ENCODE measurements at regions not wholly inside any gene's neighbourhood (a gene's known extent, or its start where the extent isn't known, plus 50 kb on each side); places are given as distances from the start of the nearest gene placed in this dataset.
A peak's percentile ranks its signal among the peaks of the same experiment; 100 is the strongest.

- no peak for DNase-seq (ENCODE audit: low read depth, low spot score)
Measured at GRCh38 chr3:76886761-76887500, 153.0 kb upstream of the ROBO2 start.

DNA sequence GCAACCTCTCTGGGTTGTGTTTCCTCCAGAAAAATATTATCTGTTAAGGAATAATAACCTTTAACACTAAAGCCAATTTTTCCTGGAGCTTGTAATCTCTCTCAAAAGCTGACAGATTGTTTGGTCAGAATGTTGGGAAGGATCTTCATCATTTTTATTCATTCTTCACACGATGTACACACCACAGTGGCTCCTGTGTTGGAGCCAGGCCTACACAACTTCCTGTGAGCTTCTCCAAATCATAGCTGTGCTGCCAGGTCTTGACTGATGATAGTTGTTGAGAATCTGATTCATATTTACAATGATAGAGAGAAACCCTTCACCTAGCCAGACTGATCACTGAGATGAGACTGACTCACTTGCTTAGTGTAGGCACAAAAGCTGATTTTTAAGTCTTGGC lies 151.0 kb upstream of the ROBO2 start:
- DNase-seq (ENCODE audit: low read depth, low spot score), result no peak

GRCh38 chr3:76889911-76890310 lies 150.0 kb upstream of the ROBO2 start:
- DNase-seq (ENCODE audit: low read depth, low spot score), result no peak

- no peak for DNase-seq (ENCODE audit: low read depth, low spot score)
Measured at GRCh38 chr3:76897076-76897475, 142.8 kb upstream of the ROBO2 start.

- no peak for DNase-seq (ENCODE audit: low read depth, low spot score)
Measured at GRCh38 chr3:76900596-76900995, 139.3 kb upstream of the ROBO2 start.

DNA sequence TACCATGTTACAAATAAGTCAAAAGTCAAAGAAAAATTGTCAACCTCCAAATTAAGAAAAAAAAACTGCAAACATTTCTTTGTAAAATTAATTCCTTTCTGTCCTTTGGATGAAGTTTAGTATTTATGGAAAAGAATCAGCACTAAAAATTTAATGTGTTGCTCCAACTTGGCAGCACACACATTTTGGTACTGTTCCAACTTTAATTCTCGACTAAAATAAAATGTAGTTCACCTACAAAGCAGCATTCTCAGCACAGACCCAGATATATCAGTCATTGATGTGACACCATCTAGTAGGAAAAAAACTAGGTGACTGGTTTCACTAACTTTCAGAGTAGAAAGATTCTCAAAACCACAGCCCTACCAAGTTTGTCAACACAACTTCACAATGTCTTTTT lies 131.7 kb upstream of the ROBO2 start:
- DNase-seq (ENCODE audit: low read depth, low spot score), result no peak

DNA sequence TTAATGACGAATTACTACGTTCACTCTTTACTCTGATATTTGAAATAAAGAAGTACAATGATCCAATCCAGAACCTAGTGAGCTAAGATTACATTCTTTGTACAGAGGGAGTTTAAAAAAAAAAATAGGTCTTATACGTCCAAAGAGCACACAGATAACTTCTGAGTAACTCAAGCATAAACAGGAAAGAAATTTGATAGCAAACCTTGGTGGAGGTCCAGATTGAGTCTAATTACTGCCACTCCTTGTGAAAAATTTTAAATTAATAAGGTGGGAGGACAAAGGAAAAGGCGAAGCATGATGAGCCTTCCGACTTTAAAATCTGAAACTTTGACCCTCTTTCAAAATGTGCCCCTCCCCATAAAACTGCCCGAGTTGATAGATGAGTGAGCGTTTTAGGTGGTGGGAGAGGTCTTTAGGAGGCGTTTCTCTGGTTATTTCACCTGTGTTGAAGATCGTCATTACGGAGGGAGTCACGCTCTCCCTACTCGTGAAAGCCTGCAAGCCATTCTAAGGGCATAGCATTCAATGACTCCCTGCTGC lies 127.0 kb upstream of the ROBO2 start:
- no peak for DNase-seq (ENCODE audit: low read depth, low spot score)

DNA sequence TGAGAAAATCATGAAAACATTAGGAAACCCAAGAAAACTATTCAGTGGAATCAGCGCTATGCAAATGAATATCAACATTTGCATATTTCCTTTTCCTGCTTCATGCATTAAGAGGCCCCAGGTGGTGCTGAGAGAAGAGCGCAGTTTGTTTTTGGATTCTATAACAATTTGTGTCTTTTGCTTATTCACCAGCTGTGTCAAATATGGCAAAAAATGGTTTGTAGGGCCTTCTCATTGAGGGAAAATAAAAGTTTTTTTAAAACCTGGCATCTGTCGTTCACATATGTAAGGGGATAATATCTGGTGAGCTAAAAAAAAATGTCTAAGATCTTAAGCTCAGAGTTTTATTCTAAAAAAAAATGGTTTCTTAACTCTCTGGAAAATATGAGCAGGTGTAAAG lies 122.5 kb upstream of the ROBO2 start:
- no peak for DNase-seq (ENCODE audit: low read depth, low spot score)

DNA sequence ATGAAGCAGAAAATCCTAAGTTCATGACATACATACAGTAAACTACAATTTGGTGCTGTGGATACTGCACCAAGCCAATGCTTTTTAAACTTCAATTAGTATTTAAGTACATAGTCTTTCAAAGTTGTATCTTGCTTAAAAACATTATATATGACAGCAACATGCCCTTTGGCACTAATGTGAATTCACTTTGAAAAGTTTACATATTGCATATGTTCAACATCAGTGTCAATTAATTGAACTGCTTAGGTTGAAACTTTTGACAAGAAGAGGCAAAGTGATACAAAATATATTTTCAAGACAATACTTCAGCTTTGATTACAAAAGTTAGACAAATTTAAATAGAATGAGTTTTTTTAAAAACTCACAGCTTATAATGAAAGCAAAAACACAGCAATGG lies 119.4 kb upstream of the ROBO2 start:
- DNase-seq (ENCODE audit: low read depth, low spot score), result no peak

GRCh38 chr3:76923485-76923884 lies 116.4 kb upstream of the ROBO2 start:
- no peak for DNase-seq (ENCODE audit: low read depth, low spot score)

DNA sequence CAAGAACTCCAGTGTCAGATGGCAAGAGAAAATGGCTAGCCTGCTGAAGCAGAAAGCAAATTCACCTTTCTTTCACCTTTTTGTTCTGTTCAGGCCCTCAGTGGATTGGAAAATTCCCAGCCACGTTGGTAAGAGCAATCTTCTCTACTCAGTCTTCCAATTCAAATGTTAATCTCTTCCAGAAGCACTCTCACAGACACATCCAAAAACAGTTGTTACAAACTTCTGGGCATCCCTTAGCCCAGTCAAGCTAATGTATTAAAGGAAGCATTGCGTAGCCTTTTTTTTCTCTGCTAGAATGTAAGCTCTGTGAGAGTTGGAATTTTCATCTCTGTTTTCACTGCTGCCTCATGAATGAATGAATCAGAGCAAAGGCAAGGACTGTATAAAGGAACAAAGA lies 109.2 kb upstream of the ROBO2 start:
- no peak for DNase-seq (ENCODE audit: low read depth, low spot score)

DNA sequence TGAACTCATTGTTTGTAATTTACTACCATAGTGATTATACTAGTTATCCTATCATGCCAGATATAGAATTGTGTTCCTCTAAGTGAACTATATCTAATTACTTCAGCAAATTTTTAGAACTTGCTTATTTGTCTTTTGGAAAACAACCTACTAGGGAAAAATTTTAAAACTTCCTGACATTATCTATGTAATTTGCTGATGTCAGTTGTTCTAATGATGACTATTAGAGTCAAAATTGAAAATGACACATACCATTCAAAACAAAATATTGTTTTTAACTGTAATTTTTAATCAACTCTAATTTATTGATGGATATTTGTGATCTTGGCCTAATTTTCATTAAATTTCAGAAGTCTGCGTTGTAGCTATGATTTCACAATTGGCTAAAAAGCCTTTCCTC lies 106.7 kb upstream of the ROBO2 start:
- DNase-seq (ENCODE audit: low read depth, low spot score), result no peak

DNA sequence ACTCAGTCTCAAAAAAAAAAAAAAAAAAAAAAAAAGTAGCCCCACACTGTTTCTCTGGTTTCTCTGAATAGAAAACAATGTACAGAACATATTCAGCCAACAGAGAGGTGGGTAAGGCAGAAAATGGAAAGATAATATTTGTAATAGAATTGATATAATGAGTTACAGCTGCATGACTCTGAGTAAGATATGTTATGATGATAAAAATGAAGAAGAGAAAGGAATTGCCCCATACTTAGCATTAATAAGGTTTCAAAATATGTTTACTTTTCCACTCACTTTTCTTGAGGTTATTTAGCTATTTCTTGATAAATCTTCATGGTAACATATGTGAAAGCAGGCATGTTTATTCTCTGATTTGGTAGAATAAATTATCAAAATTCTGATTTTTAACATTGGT lies 100.9 kb upstream of the ROBO2 start:
- no peak for DNase-seq (ENCODE audit: low read depth, low spot score)

DNA sequence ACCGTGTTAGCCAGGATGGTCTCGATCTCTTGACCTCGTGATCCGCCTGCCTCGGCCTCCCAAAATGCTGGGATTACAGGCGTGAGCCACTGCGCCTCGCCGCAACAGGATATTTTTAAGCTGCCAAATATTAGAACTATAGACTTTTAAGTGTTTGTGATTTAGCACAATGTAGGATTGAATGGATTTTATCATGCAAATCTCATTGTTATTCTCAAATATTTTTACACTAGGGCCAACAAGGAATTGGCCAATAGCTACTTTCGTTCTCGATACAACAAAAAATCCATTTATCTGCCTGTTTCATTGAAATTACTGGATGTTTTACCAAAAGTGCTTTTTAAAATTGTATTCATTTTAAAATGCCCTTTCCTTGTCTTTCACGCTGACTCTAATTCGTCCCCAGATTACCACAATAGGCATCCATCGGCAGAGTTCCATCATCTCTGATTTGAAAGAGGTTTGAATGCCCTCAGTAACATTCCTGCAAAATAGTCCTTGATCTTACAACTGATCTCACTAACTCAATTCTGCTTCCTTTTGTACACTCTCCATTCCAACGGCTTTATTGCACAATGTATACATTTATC lies 99.6 kb upstream of the ROBO2 start:
- no peak for DNase-seq (ENCODE audit: low read depth, low spot score)

DNA sequence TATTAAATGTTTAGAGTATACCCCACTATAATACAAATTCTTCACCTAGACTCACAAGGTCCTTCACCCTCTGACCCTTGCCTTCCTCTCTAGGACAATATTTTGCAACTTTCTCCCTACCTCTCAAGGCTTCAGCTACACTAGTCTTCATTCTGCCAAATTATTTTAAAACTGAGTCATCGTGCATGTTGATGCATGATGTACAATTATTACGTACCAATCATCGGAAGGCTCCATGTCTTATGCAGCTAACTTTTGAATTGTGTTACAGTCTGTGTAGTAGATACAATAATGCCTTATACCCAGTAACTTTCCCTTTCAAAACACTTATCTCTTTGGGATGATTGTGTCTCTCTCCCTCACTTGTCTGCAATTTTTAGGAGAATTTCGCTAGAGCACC lies 98.5 kb upstream of the ROBO2 start:
- DNase-seq (ENCODE audit: low read depth, low spot score), result no peak

- no peak for DNase-seq (ENCODE audit: low read depth, low spot score)
Measured at GRCh38 chr3:76942101-76942500, 97.8 kb upstream of the ROBO2 start.

- DNase-seq (ENCODE audit: low read depth, low spot score), result no peak
Measured at GRCh38 chr3:76943058-76943457, 96.8 kb upstream of the ROBO2 start.

- DNase-seq (ENCODE audit: low read depth, low spot score), result no peak
Measured at GRCh38 chr3:76943671-76944070, 96.2 kb upstream of the ROBO2 start.

DNA sequence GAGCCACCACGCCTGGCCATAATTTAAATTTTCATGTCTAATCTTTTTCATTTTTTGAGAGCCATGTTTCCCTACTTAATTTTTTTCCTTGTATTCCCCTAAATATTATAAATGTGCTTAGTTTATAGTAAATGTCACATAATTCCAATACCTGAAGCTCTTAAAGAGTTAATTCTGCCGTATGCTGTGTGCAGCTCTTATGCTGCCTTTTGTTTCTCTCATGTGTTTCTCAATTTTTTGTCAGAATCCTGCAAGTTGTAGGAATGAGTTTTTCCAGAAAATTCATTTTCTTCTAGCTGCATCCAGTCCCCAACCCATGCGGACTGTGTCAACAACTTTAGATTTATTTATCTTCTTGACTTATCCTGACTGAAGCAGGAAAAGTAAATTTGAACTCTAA lies 90.9 kb upstream of the ROBO2 start:
- DNase-seq (ENCODE audit: low read depth, low spot score), result no peak

GRCh38 chr3:76949462-76949861 lies 90.4 kb upstream of the ROBO2 start:
- no peak for DNase-seq (ENCODE audit: low read depth, low spot score)

DNA sequence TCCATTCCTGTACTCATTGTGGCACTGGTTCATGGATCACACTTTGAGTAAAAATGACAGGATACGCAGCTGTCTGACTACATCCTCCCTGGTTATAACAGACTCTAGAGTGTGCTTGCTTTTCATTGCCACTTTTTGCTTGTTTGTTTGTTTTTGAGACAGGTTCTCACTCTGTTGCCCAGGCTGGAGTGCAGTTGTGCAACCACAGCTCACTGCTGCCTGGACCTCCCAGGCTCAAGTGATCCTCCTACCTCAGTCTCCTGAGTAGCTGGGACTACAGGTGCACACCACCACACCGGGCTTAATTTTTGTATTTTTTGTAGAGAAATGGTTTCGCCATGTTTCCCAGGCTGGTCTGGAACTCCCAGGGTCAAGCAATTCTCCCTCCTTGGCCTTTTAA lies 89.3 kb upstream of the ROBO2 start:
- no peak for DNase-seq (ENCODE audit: low read depth, low spot score)

- peak; percentile 51 for DNase-seq (ENCODE audit: low read depth, low spot score)
Measured at GRCh38 chr3:76954412-76954811, 85.5 kb upstream of the ROBO2 start.

- DNase-seq (ENCODE audit: low read depth, low spot score), result no peak
Measured at GRCh38 chr3:76958274-76958673, 81.6 kb upstream of the ROBO2 start.

DNA sequence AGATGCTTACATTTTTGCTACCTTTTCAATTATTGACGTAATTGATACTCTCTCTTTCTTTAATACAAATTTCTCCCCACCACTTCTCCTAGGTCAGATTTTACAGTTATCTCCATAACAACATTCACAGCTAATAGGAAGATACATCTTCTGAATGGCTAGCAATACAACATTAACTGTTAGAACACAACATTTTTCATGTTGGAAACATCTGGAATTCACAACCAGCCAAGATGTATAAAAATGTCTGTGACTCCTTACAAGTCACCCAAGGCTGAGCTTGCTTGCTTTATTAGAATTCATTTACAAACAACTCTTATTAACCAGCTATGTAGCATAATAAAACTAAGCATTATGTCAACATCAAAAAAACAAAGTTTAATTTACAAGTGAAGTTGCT lies 81.0 kb upstream of the ROBO2 start:
- DNase-seq (ENCODE audit: low read depth, low spot score), result no peak

All from brain pericyte (primary cell).